Brain microvascular endothelial cell (primary cell): ENCODE measurements at regions not wholly inside any gene's neighbourhood (a gene's known extent, or its start where the extent isn't known, plus 50 kb on each side); places are given as distances from the start of the nearest gene placed in this dataset.
A peak's percentile ranks its signal among the peaks of the same experiment; 100 is the strongest.

Source experiments
- DNase-seq: peaks from one replicate; pipeline ENCODE4 v3.0.0-alpha.2; 2020
- H3K27ac ChIP-seq: fragments of 250-450 bp; sonication (Bioruptor Pico); 2 replicates; pipeline ENCODE4 v1.5.1; 2020; ENCODE audit warnings: mild to moderate bottlenecking, moderate library complexity
- H3K27me3 ChIP-seq: fragments of 250-450 bp; sonication (Bioruptor Pico); replicated peaks from 2 replicates; pipeline ENCODE4 v1.5.1; 2020; ENCODE audit warnings: mild to moderate bottlenecking
- H3K36me3 ChIP-seq: fragments of 250-450 bp; sonication (Bioruptor Pico); replicated peaks from 2 replicates; pipeline ENCODE4 v1.5.1; 2020; ENCODE audit warnings: mild to moderate bottlenecking
- H3K4me3 ChIP-seq: 2 replicates; pipeline ENCODE4 v1.5.1; 2011; ENCODE audit warnings: low read depth, mild to moderate bottlenecking, control low read depth, low read length, moderate library complexity
- in situ Hi-C: cut with HindIII; loops from 2 replicates; pipeline ENCODE4 v1.10.0; 2017; ENCODE audit warnings: low sequenced_read_pairs, low pct_ligation_motif_present
- TF ChIP-seq, protein P1 (sequence below): IDR thresholded peaks from 2 replicates; pipeline ENCODE4 v1.5.1; 2011; ENCODE audit warnings: low read depth, mild to moderate bottlenecking, moderate library complexity, low read length, control low read depth, inconsistent platforms; ENCODE audit errors: missing control alignments

GRCh38 chr22:48424661-48425060 lies 1403.0 kb downstream of the BRD1 start:
- TF ChIP-seq, protein P1, sequence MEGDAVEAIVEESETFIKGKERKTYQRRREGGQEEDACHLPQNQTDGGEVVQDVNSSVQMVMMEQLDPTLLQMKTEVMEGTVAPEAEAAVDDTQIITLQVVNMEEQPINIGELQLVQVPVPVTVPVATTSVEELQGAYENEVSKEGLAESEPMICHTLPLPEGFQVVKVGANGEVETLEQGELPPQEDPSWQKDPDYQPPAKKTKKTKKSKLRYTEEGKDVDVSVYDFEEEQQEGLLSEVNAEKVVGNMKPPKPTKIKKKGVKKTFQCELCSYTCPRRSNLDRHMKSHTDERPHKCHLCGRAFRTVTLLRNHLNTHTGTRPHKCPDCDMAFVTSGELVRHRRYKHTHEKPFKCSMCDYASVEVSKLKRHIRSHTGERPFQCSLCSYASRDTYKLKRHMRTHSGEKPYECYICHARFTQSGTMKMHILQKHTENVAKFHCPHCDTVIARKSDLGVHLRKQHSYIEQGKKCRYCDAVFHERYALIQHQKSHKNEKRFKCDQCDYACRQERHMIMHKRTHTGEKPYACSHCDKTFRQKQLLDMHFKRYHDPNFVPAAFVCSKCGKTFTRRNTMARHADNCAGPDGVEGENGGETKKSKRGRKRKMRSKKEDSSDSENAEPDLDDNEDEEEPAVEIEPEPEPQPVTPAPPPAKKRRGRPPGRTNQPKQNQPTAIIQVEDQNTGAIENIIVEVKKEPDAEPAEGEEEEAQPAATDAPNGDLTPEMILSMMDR, result no peak
- no peak overlapping the region for H3K27ac ChIP-seq
- H3K36me3 ChIP-seq, result no peaks in the 10 kb centered on the region
- H3K4me3 ChIP-seq, result no peak overlapping the region
- H3K27me3 ChIP-seq, result no peaks in the 10 kb centered on the region
- in situ Hi-C loops, result no loop called here
- DNase-seq, result no peak

GRCh38 chr22:48424201-48424627 lies 1403.5 kb downstream of the BRD1 start:
- no peaks in the 10 kb centered on the region for H3K27me3 ChIP-seq
- in situ Hi-C loops, result no loop called here
- no peak overlapping the region for H3K4me3 ChIP-seq
- no peaks in the 10 kb centered on the region for H3K36me3 ChIP-seq
- no peak for DNase-seq
- no peak overlapping the region for H3K27ac ChIP-seq
- TF ChIP-seq, protein P1, result no peak

GRCh38 chr22:48423481-48423911 lies 1404.2 kb downstream of the BRD1 start:
- DNase-seq, result peak; percentile 1
- no peak overlapping the region for H3K4me3 ChIP-seq
- in situ Hi-C loops, result no loop called here
- no peaks in the 10 kb centered on the region for H3K36me3 ChIP-seq
- TF ChIP-seq, protein P1, result no peak
- no peak overlapping the region for H3K27ac ChIP-seq
- no peaks in the 10 kb centered on the region for H3K27me3 ChIP-seq

DNA sequence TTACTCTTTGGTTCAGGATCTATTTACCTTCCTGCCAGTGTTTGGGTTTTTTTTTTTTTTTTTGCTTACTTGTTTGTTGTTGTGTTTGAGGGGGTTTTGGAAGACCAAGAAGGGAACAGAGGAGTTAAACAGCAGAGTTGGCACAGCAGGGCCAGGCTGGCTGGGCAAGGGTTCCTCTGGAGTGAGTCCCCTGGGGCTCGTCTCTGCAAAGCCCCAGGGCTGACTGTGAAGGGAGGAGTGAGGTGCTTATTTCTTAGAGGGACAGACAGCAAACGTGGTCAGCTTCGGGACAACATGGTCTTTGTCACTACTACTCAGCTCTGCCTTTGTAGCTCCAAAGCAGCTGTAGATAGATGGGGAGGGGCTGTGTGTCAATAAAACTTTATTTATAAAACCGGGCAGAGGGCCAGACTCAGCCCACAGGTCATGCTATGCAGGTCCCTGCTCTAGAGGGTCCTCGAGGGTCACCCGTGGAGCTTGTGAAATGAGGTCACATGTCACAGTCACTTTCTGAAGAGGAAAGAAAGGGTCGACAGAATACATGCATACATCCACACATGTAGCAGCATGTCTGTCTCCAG lies 1404.7 kb downstream of the BRD1 start:
- H3K4me3 ChIP-seq, result no peak overlapping the region
- in situ Hi-C loops, result no loop called here
- DNase-seq, result no peak
- H3K27me3 ChIP-seq, result no peaks in the 10 kb centered on the region
- H3K27ac ChIP-seq, result no peak overlapping the region
- H3K36me3 ChIP-seq, result no peaks in the 10 kb centered on the region
- TF ChIP-seq, protein P1, result no peak

DNA sequence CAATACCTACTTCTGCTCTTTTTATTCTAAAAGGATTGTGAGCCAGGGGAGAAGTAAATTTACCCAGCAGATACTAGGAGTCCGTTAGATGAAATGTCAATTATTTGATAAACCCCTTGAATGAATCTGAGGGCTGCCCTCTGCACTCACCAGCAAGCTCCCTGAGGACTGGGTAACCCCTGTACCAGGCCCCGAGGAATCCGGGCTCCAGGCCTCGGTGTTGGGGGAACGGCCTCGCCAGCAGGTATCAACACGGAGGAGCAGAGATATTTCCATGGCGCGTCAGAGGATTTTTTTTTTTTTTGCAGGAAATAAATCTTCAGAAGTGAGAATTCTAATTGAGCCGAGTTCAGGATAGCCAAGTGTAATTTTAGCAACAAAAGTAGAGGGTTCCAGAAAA lies 1408.8 kb downstream of the BRD1 start:
- no peaks in the 10 kb centered on the region for H3K27me3 ChIP-seq

More for the DNA sequence above, 1408.8 kb downstream of the BRD1 start:
- no peak overlapping the region for H3K27ac ChIP-seq
- no peaks in the 10 kb centered on the region for H3K36me3 ChIP-seq
- TF ChIP-seq, protein P1, result no peak
- H3K4me3 ChIP-seq, result no peak overlapping the region
- in situ Hi-C loops, result no loop called here
- DNase-seq, result no peak
